Tibial nerve (tissue), 4 donors: ENCODE measurements at regions not wholly inside any gene's neighbourhood (a gene's known extent, or its start where the extent isn't known, plus 50 kb on each side); places are given as distances from the start of the nearest gene placed in this dataset.

Experiments
- DNase-seq, 2 donors: peaks; one replicate each; pipeline ENCODE4 v3.0.0-alpha.2; 2019; ENCODE audit warnings: low spot score in 2 of 2
- H3K27ac ChIP-seq, 4 donors: fragments of 200-600 bp; sonication (generic) in 3 of 4; one replicate each; pipeline ENCODE4 v1.5.1; 2017 to 2019; ENCODE audit warnings: mild to moderate bottlenecking in 1 of 4
- H3K27me3 ChIP-seq, 2 donors: fragments of 200-600 bp; sonication (generic) in 1 of 2; one replicate each; pipeline versions ENCODE4 v1.5.1 to v1.6.0; 2017 to 2019
- H3K36me3 ChIP-seq, 3 donors: fragments of 200-600 bp; sonication (generic); one replicate each; pipeline ENCODE4 v1.5.1; 2018 to 2019
- H3K4me1 ChIP-seq, 4 donors: fragments of 200-600 bp; sonication (generic) in 3 of 4; one replicate each; pipeline ENCODE4 v1.5.1; 2017 to 2019
- H3K4me3 ChIP-seq, 4 donors: fragments of 200-600 bp; sonication (generic) in 3 of 4; one replicate each; pipeline ENCODE4 v1.5.1; 2017 to 2019; ENCODE audit warnings: mild to moderate bottlenecking in 1 of 4, moderate library complexity in 1 of 4
- H3K9me3 ChIP-seq, 4 donors: fragments of 200-600 bp; sonication (generic) in 3 of 4; one replicate each; pipeline ENCODE4 v1.5.1; 2017 to 2019
- CTCF ChIP-seq, 5 experiments: fragments of 200-600 bp in 3 of 5; fragments of 450-650 bp in 2 of 5; sonication (generic) in 3 of 5; IDR thresholded peaks; one replicate each; pipeline ENCODE4 v1.5.1; 2016 to 2019; ENCODE audit warnings: antibody characterized with exemption in 5 of 5, mild to moderate bottlenecking in 3 of 5, moderate library complexity in 2 of 5
- EP300 ChIP-seq, 2 donors: sonication (generic); formaldehyde crosslinking; IDR thresholded peaks; one replicate each; pipeline ENCODE4 v1.6.1; 2017; ENCODE audit warnings: antibody characterized with exemption in 2 of 2, mild to moderate bottlenecking in 1 of 2
- POLR2A ChIP-seq, 2 donors: fragments of 450-650 bp; IDR thresholded peaks; one replicate each; pipeline ENCODE4 v1.6.1; 2017; ENCODE audit warnings: antibody characterized with exemption in 2 of 2, mild to moderate bottlenecking in 2 of 2, moderate library complexity in 2 of 2
- WGBS, 2 donors: methylation state at CpG; one replicate each; pipeline ENCODE4 v1.1.5; 2018; 5-methylcytosine and 5-hydroxymethylcytosine counted together

GRCh38 chr3:67288466-67289106 is 290.5 kb downstream of the KBTBD8 start:
- TF ChIP-seq EP300 (IDR thresholded peaks at IDR 0.05): no peak
- no peak for TF ChIP-seq CTCF (IDR thresholded peaks at IDR 0.05)
- no peak for TF ChIP-seq POLR2A (IDR thresholded peaks at IDR 0.05)
- no peak overlapping the region for H3K27ac ChIP-seq
- no peak for DNase-seq

GRCh38 chr3:67289626-67290025 is 291.5 kb downstream of the KBTBD8 start:
- WGBS, 2 donors: 46 to 57% methylated on average over 1 of the region's 1 CpG
- DNase-seq: no peak
- H3K27ac ChIP-seq: no peak overlapping the region

More at GRCh38 chr3:67288466-67289106, 290.5 kb downstream of the KBTBD8 start:
- H3K36me3 ChIP-seq: no peaks in the 10 kb centered on the region
- H3K9me3 ChIP-seq: no peaks in the 10 kb centered on the region
- no peaks in the 10 kb centered on the region for H3K4me1 ChIP-seq
- WGBS, 2 donors: 48 to 59% methylated on average over 1 of the region's 1 CpG
- H3K27me3 ChIP-seq: no peaks in the 10 kb centered on the region
- no peak overlapping the region for H3K4me3 ChIP-seq

GRCh38 chr3:67290438-67290837 is 292.3 kb downstream of the KBTBD8 start:
- Histone ChIP-seq H3K4me1 (no peaks in the 10 kb centered on the region), H3K36me3 (no peaks in the 10 kb centered on the region), H3K27me3 (no peaks in the 10 kb centered on the region), H3K4me3 (no peak overlapping the region), H3K27ac (no peak overlapping the region), H3K9me3 (no peaks in the 10 kb centered on the region)
- WGBS, 2 donors: 78 to 82% methylated on average over 4 of the region's 4 CpGs
- TF ChIP-seq EP300 (IDR thresholded peaks at IDR 0.05): peak in 1 of 2 donors; percentile 61
- no peak for TF ChIP-seq POLR2A (IDR thresholded peaks at IDR 0.05)
- DNase-seq: peak in 1 of 2 donors; percentile 11

More at GRCh38 chr3:67289626-67290025, 291.5 kb downstream of the KBTBD8 start:
- H3K27me3 ChIP-seq: no peaks in the 10 kb centered on the region
- H3K36me3 ChIP-seq: no peaks in the 10 kb centered on the region
- no peaks in the 10 kb centered on the region for H3K9me3 ChIP-seq
- no peak for TF ChIP-seq EP300 (IDR thresholded peaks at IDR 0.05)
- H3K4me3 ChIP-seq: no peak overlapping the region
- no peaks in the 10 kb centered on the region for H3K4me1 ChIP-seq

- H3K27ac ChIP-seq: no peak overlapping the region
- no peaks in the 10 kb centered on the region for H3K4me1 ChIP-seq
Measured at GRCh38 chr3:67291287-67292252, 293.5 kb downstream of the KBTBD8 start.

GRCh38 chr3:67292356-67293121 is 294.4 kb downstream of the KBTBD8 start:
- 81 to 86% methylated on average over 3 of the region's 3 CpGs for WGBS, 2 donors
- Histone ChIP-seq H3K4me1 (no peaks in the 10 kb centered on the region), H3K9me3 (no peaks in the 10 kb centered on the region), H3K27me3 (no peaks in the 10 kb centered on the region), H3K36me3 (no peaks in the 10 kb centered on the region), H3K4me3 (no peak overlapping the region), H3K27ac (no peak overlapping the region)
- peak; percentile 16 to 18 for DNase-seq
- TF ChIP-seq CTCF (IDR thresholded peaks at IDR 0.05): no peak
- no peak for TF ChIP-seq EP300 (IDR thresholded peaks at IDR 0.05)
- TF ChIP-seq POLR2A (IDR thresholded peaks at IDR 0.05): no peak

More at GRCh38 chr3:67291287-67292252, 293.5 kb downstream of the KBTBD8 start:
- Histone ChIP-seq H3K4me3 (no peak overlapping the region), H3K9me3 (no peaks in the 10 kb centered on the region), H3K27me3 (no peaks in the 10 kb centered on the region), H3K36me3 (no peaks in the 10 kb centered on the region)
- DNase-seq: no peak
- TF ChIP-seq CTCF (IDR thresholded peaks at IDR 0.05) (no peak), EP300 (IDR thresholded peaks at IDR 0.05) (no peak), POLR2A (IDR thresholded peaks at IDR 0.05) (no peak)
- WGBS, 2 donors: 61 to 69% methylated on average over 11 of the region's 11 CpGs
